GM19240 (cell line): ENCODE measurements at regions not wholly inside any gene's neighbourhood (a gene's known extent, or its start where the extent isn't known, plus 50 kb on each side); places are given as distances from the start of the nearest gene placed in this dataset.

ENCODE experiments used
- DNase-seq: peaks from one replicate; pipeline ENCODE4 v3.0.0; 2011; ENCODE audit warnings: low spot score; ENCODE audit not compliant: insufficient read length

- no peak for DNase-seq
Measured at GRCh38 chr17:12522743-12523183, 142.9 kb upstream of the MYOCD start.

GRCh38 chr17:12523244-12523643 lies 142.4 kb upstream of the MYOCD start:
- DNase-seq = no peak

GRCh38 chr17:12528036-12528435 lies 137.7 kb upstream of the MYOCD start:
- no peak for DNase-seq

- no peak for DNase-seq
Measured at GRCh38 chr17:12530161-12530560, 135.5 kb upstream of the MYOCD start.

- DNase-seq = no peak
Measured at GRCh38 chr17:12536021-12536420, 129.7 kb upstream of the MYOCD start.

- no peak for DNase-seq
Measured at GRCh38 chr17:12536472-12536871, 129.2 kb upstream of the MYOCD start.

GRCh38 chr17:12537436-12537835 lies 128.3 kb upstream of the MYOCD start:
- no peak for DNase-seq

- DNase-seq = no peak
Measured at GRCh38 chr17:12538003-12538402, 127.7 kb upstream of the MYOCD start.

- peak; percentile 17 for DNase-seq
Measured at GRCh38 chr17:12545877-12546513, 119.7 kb upstream of the MYOCD start.

GRCh38 chr17:12546983-12547382 lies 118.7 kb upstream of the MYOCD start:
- DNase-seq = no peak

GRCh38 chr17:12547831-12548230 lies 117.9 kb upstream of the MYOCD start:
- DNase-seq = no peak

- no peak for DNase-seq
Measured at GRCh38 chr17:12548558-12548957, 117.1 kb upstream of the MYOCD start.

GRCh38 chr17:12549499-12550041 lies 116.1 kb upstream of the MYOCD start:
- DNase-seq = no peak

- DNase-seq = no peak
Measured at GRCh38 chr17:12553625-12554024, 112.1 kb upstream of the MYOCD start.

GRCh38 chr17:12554251-12554650 lies 111.4 kb upstream of the MYOCD start:
- no peak for DNase-seq

GRCh38 chr17:12566291-12566690 lies 99.4 kb upstream of the MYOCD start:
- no peak for DNase-seq

- DNase-seq = no peak
Measured at GRCh38 chr17:12567077-12568053, 98.3 kb upstream of the MYOCD start.

- no peak for DNase-seq
Measured at GRCh38 chr17:12568358-12569251, 97.1 kb upstream of the MYOCD start.

- DNase-seq = no peak
Measured at GRCh38 chr17:12571606-12572005, 94.1 kb upstream of the MYOCD start.

GRCh38 chr17:12574525-12574924 lies 91.2 kb upstream of the MYOCD start:
- DNase-seq = no peak

- DNase-seq = no peak
Measured at GRCh38 chr17:12575641-12576040, 90.0 kb upstream of the MYOCD start.
